GM21576 (cell line): ENCODE measurements at regions not wholly inside any gene's neighbourhood (a gene's known extent, or its start where the extent isn't known, plus 50 kb on each side); places are given as distances from the start of the nearest gene placed in this dataset.
"Not testable (repeated sequence)": the region's sequence is repeated elsewhere in the genome, so short reads cannot be mapped to it uniquely, and the experiment has no call there.

Experiments used
- ATAC-seq: cut with Tn5 transposase; IDR thresholded peaks from one replicate; pipeline ENCODE4 v1.9.1; 2021; ENCODE audit warnings: mild to moderate bottlenecking, moderate library complexity; ENCODE audit not compliant: unreplicated experiment

DNA sequence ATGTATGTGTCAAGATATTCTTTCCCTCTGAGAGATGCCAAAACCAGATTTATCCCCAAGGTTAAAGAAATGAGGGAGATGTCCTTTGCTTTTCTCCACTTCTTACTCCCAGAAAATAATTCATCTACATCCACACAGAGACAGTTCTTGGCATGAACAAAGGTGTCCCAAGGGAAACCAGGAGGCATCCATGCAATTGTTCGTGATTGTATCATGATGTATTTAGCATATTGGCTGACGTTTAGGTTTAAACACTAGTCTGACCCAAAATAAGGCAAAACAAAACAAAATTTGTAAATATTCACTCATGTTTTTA, 223.9 kb downstream of the C7orf25 start:
- no peak for ATAC-seq

GRCh38 chr7:42687211-42688055, 224.4 kb downstream of the C7orf25 start:
- no peak for ATAC-seq

GRCh38 chr7:42686594-42687156, 225.2 kb downstream of the C7orf25 start:
- no peak for ATAC-seq

DNA sequence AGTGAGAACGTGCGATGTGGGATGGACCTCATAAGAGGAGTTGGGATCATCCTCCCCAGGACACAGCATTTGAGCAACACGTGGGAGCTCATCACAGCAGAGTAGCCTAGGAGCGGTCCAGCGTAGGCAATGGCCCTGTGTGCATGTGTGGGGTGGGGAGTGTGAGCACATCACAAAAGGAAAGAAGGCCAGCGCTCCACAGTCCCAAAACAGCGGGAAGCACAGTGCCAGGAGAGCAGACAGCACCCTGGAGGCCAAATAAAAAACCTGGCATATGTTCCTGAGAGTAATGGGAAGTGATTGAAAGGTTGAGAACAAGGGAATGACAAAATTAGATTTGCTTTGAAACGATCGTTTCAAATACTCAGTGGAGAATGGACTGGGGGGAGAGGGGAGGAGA, 226.0 kb downstream of the C7orf25 start:
- no peak for ATAC-seq

- ATAC-seq = no peak
These were observed 233.8 kb downstream of the C7orf25 start for GRCh38 chr7:42677751-42678699.

DNA sequence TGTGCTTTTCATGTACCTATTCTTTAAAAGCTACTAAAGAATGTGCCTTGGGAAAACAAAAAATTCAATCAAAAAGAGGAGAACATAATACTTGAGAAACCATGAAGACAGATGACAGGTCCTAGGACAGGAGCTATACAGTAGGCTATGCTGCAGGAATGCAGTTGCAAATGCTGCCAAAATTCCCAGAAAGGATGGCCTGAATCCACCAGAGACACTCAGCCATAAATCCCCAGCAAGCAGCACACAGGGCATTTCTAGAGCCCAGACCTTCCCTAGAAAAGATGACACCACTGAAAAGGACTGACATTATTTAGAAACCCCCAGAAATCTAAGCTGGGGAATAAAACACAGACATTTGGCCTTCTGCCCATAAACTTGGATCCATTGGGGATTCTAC, 237.3 kb downstream of the C7orf25 start:
- ATAC-seq = no peak

DNA sequence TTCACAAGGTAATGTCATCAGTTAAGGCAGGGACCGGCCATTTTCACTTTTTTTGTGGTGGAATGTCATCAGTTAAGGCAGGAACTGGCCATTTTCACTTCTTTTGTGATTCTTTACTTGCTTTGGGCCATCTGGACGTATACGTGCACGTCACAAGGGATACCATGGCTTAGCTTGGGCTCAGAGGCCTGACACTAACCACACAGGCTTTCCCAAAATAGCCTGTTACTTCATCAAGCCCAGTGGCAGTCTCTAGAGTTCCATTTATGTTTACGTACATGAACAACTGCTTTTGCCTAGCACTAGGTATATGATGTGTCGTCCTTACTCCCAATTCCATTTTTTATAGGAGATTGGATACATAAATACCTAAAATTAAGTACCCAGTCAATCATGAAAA, 237.9 kb downstream of the C7orf25 start:
- ATAC-seq = no peak

- no peak for ATAC-seq
These were observed 239.4 kb downstream of the C7orf25 start for GRCh38 chr7:42672339-42672999.

DNA sequence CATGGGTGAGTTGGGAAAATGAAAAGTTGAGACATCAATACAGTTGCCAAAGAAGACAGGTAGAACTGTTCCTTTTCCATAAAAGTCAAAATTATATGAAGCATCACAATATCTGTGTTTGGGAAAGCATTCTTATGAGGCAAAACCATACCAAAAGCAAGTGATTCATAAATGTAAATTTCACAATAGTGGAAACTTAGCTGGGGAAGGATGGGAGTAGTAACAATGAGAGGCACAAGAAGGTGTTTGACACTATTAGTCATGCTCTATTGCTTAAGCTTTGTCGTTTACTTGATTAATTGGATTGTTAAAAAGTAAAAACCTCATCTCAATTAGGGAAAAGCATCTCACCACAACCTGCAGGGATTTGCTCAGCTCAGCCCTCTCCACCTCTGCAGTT, 240.2 kb downstream of the C7orf25 start:
- no peak for ATAC-seq

GRCh38 chr7:42666994-42667393, 244.9 kb downstream of the C7orf25 start:
- ATAC-seq = no peak

DNA sequence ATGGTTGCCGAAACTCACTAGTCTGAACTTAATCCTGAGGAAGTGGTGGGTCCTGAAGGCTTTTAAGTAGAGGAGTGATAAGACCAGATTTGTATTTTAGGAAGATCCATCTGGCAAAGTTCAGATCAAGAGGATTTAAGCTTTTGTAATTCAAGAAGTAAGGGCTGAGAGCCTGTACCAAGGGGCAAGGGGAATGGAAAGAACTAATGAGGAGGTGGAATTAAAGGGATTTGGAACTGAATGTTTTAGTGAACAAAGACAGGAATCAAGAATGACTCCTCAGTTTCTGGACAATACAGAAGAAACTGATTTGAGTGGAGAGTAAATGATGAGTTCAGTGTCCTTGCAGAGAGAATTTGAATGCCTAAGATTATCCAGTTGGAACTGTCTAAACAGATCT, 249.0 kb downstream of the C7orf25 start:
- ATAC-seq = no peak

DNA sequence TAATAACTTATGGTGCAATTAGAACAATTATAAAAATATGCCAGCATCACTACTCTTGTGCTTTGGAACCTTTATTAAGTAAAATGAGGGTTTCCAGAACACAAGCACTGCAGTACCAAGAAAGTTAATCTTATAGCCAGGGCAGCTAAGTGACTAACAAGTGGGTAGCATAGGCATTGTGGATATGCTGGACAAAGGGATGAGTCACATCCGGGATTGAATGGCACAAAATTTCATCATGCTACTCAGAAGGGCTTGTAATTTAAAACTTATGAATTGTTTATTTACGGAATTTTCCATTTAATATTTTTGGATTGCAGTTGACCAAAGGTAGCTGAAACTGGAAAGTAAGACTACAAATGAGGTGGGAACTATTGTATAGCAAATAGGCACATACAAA, 250.6 kb downstream of the C7orf25 start:
- ATAC-seq = no peak

DNA sequence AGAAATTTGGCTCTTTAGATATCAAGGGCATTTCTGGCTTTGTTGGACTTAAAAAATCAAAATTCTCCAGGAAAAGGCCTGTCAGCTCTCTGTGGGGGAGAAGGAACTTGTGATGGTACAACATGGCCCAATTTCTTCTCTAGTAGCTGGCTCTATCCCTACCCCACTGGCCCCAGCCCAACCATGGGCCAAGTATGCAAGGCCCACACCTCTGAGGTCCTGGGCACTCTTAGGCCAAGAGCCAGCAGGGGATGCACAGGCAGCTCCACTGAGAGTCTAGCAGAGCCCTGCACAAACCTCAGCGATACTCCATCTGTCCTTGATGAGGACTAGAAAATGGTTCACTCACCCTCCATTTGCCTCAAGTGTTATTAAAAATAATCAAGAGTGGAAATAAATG, 261.2 kb downstream of the C7orf25 start:
- ATAC-seq = no peak

- ATAC-seq = no peak
These were observed 261.7 kb downstream of the C7orf25 start for GRCh38 chr7:42650171-42650570.

GRCh38 chr7:42645906-42646305, 266.0 kb downstream of the C7orf25 start:
- no peak for ATAC-seq

GRCh38 chr7:42642699-42643098, 269.2 kb downstream of the C7orf25 start:
- ATAC-seq = no peak

DNA sequence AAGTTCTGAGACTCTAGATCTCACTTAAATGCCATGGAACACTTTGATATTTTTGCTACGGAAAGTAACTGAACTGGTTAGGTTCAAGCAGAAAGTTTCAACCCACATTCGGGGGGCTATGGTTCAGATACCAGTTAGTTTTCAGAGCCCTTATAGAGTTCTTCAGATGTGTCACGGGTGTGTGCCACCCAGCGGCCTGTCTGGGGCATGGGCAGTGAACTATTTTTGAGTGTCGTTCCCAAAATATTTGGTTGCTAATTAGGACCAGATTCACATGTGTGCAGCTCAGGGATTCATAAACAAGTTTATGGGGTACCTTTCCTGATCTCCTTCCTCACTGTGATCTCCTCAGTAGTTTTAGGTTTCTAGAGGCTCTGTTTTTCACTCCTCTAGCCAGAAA, 271.9 kb downstream of the C7orf25 start:
- ATAC-seq = no peak

DNA sequence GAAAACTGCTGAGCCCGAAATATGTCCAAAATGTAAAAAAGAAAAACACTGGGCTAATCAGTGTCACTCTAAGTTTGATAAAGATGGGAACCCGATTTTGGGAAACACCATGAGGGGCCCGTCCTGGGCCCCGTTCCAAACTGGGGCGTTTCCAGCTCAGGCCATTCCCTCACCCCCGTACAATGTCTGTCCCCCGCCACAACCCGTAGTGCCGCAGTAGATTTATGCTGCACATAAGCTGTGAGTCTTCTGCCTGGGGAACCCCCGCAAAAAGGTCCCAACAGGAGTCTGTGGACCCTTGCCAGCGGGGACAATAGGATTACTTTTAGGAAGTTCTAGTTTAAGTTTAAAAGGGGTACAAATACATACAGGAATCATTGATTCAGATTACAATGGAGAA, 275.5 kb downstream of the C7orf25 start:
- ATAC-seq = not testable (repeated sequence)

- ATAC-seq = no peak
These were observed 283.8 kb downstream of the C7orf25 start for GRCh38 chr7:42628054-42628453.

GRCh38 chr7:42627626-42628025, 284.2 kb downstream of the C7orf25 start:
- ATAC-seq = no peak

DNA sequence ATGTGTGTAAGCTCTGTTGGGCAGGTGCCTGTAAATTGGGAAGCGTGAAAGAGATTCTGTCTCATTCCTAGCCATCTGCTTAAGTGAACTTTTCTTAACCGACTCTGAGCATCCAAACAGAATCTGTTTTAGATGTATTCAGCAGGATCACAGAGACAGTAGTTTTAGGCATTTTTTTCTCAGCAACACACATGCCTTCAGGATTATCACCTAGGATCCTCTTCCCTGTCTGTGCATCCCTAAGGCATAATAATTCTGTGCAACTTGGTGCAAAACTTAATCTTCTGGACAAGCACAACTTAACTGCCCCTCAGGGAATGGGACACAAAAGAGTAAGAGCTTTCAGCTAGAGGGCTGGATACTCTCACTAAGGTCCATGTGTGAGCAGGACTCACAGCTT, 284.8 kb downstream of the C7orf25 start:
- no peak for ATAC-seq
